Ovary (tissue), 3 donors: ENCODE measurements at regions not wholly inside any gene's neighbourhood (a gene's known extent, or its start where the extent isn't known, plus 50 kb on each side); places are given as distances from the start of the nearest gene placed in this dataset.
"Not testable (repeated sequence)": the region's sequence is repeated elsewhere in the genome, so short reads cannot be mapped to it uniquely, and the experiment has no call there.

Experiments
- CTCF ChIP-seq, 3 donors: fragments of 450-650 bp in 2 of 3; fragments of 200-600 bp in 1 of 3; IDR thresholded peaks; one replicate each; pipeline versions ENCODE4 v1.5.1 to v1.8.0; 2016 to 2022; ENCODE audit warnings: antibody characterized with exemption in 3 of 3, mild to moderate bottlenecking in 1 of 3
- POLR2A ChIP-seq: fragments of 450-650 bp; IDR thresholded peaks from one replicate; pipeline ENCODE4 v1.6.1; 2017; ENCODE audit warnings: antibody characterized with exemption, mild to moderate bottlenecking, moderate library complexity
- donor health status: DM: no; HTN: no; CAD: no.

DNA sequence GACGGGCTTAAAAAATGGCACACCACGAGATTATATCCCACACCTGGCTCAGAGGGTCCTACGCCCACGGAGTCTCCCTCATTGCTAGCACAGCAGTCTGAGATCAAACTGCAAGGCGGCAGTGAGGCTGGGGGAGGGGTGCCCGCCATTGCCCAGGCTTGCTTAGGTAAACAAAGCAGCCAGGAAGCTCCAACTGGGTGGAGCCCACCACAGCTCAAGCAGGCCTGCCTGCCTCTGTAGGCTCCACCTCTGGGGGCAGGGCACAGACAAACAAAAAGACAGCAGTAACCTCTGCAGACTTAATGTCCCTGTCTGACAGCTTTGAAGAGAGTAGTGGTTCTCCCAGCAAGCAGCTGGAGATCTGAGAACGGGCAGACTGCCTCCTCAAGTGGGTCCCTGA, 386.4 kb upstream of the GJE1 start:
- not testable (repeated sequence) for TF ChIP-seq POLR2A; CTCF (IDR thresholded peaks at IDR 0.05)
